NCI-H748 (cell line): ENCODE measurements at regions not wholly inside any gene's neighbourhood (a gene's known extent, or its start where the extent isn't known, plus 50 kb on each side); places are given as distances from the start of the nearest gene placed in this dataset.

Experiments
- DNase-seq: peaks from one replicate; lab custom pipeline; 2025; ENCODE audit not compliant: unreplicated experiment; lab: John Stamatoyannopoulos, UW

GRCh38 chr6:67292169-67292568 is 1342.9 kb upstream of the ADGRB3 start:
- DNase-seq = no peak

- no peak for DNase-seq
Measured at GRCh38 chr6:67287566-67287965, 1347.5 kb upstream of the ADGRB3 start.

GRCh38 chr6:67285770-67286495 is 1349.1 kb upstream of the ADGRB3 start:
- DNase-seq = no peak

- DNase-seq = no peak
Measured at GRCh38 chr6:67277312-67277711, 1357.8 kb upstream of the ADGRB3 start.

GRCh38 chr6:67265996-67266921 is 1368.8 kb upstream of the ADGRB3 start:
- DNase-seq = no peak

- DNase-seq = no peak
Measured at GRCh38 chr6:67252663-67253062, 1382.4 kb upstream of the ADGRB3 start.

- DNase-seq = no peak
Measured at GRCh38 chr6:67248077-67248476, 1387.0 kb upstream of the ADGRB3 start.

- no peak for DNase-seq
Measured at GRCh38 chr6:67244037-67244436, 1391.0 kb upstream of the ADGRB3 start.

- DNase-seq = no peak
Measured at GRCh38 chr6:67237277-67237676, 1397.8 kb upstream of the ADGRB3 start.

- no peak for DNase-seq
Measured at GRCh38 chr6:67231092-67231491, 1404.0 kb upstream of the ADGRB3 start.

- no peak for DNase-seq
Measured at GRCh38 chr6:67224989-67225388, 1410.1 kb upstream of the ADGRB3 start.

GRCh38 chr6:67221226-67221625 is 1413.9 kb upstream of the ADGRB3 start:
- DNase-seq = no peak

- no peak for DNase-seq
Measured at GRCh38 chr6:67219346-67219745, 1415.7 kb upstream of the ADGRB3 start.

- no peak for DNase-seq
Measured at GRCh38 chr6:67212584-67212983, 1422.5 kb upstream of the ADGRB3 start.

GRCh38 chr6:67210450-67210849 is 1424.6 kb upstream of the ADGRB3 start:
- DNase-seq = peak; percentile 12

GRCh38 chr6:67201563-67201962 is 1433.5 kb upstream of the ADGRB3 start:
- DNase-seq = no peak

GRCh38 chr6:67200626-67201403 is 1434.3 kb upstream of the ADGRB3 start:
- no peak for DNase-seq

- DNase-seq = no peak
Measured at GRCh38 chr6:67199425-67199824, 1435.7 kb upstream of the ADGRB3 start.

GRCh38 chr6:67190733-67191132 is 1444.3 kb upstream of the ADGRB3 start:
- no peak for DNase-seq

- no peak for DNase-seq
Measured at GRCh38 chr6:67184405-67184804, 1450.7 kb upstream of the ADGRB3 start.

- no peak for DNase-seq
Measured at GRCh38 chr6:67175101-67175500, 1460.0 kb upstream of the ADGRB3 start.
